HG03520 (cell line): ENCODE measurements at regions not wholly inside any gene's neighbourhood (a gene's known extent, or its start where the extent isn't known, plus 50 kb on each side); places are given as distances from the start of the nearest gene placed in this dataset.
A peak's percentile ranks its signal among the peaks of the same experiment; 100 is the strongest.

Experiments
- ATAC-seq: cut with Tn5 transposase; IDR thresholded peaks from one replicate; pipeline ENCODE4 v1.9.1; 2021; ENCODE audit warnings: mild to moderate bottlenecking, moderate library complexity; ENCODE audit not compliant: unreplicated experiment

GRCh38 chr2:191512874-191513273 is 165.1 kb upstream of the NABP1 start:
- ATAC-seq = no peak

- ATAC-seq = no peak
These were observed 163.3 kb upstream of the NABP1 start for GRCh38 chr2:191514613-191515012.

GRCh38 chr2:191515551-191515950 is 162.4 kb upstream of the NABP1 start:
- ATAC-seq = no peak

- no peak for ATAC-seq
These were observed 161.7 kb upstream of the NABP1 start for GRCh38 chr2:191516260-191516659.

DNA sequence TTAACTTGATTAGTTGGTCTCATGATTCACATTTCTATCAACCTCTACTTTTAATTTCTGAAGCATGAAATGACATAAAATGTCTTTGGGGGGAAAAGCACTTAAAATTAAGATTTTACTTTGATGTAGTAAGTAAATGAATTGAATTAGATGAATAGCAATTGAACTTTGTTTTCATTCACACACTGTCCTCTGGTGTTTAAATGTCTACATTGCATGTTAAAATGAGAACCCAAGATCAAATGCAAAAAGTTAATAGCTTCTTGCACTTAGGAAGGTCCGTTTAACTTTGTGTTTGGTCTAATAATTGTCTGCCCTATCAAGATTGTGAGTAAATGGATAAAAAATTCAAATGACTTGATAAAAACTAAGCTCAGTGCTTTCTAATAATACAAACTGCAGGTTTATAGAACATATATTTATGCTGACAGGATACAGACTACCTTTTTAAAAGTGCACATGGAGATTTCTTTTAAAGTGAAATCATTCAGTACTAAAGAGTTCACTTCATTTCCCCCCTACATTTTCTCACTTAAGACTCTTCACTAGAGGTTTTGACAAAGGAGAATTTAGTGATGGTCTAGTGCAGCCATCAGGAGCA is 156.2 kb upstream of the NABP1 start:
- no peak for ATAC-seq

GRCh38 chr2:191522478-191523120 is 155.3 kb upstream of the NABP1 start:
- no peak for ATAC-seq

- ATAC-seq = no peak
These were observed 151.8 kb upstream of the NABP1 start for GRCh38 chr2:191526091-191526490.

DNA sequence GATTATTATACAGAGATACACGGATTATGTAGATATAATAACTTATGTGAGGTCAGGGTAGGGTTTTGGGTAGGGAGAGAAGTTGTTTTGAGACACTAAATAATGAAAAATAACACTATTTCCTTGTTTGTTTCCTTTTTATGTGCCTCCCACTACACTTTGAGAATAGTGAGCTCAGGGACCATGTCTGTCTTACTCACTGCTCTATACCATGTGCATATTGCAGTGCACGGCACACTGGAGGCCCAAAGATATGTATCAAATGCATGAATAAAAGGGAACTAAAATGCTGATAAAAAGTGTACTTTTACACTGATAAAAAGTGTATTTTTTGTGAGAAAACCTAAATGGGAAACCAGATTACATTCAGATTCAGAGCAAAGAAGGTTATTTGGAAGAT is 151.4 kb upstream of the NABP1 start:
- no peak for ATAC-seq

DNA sequence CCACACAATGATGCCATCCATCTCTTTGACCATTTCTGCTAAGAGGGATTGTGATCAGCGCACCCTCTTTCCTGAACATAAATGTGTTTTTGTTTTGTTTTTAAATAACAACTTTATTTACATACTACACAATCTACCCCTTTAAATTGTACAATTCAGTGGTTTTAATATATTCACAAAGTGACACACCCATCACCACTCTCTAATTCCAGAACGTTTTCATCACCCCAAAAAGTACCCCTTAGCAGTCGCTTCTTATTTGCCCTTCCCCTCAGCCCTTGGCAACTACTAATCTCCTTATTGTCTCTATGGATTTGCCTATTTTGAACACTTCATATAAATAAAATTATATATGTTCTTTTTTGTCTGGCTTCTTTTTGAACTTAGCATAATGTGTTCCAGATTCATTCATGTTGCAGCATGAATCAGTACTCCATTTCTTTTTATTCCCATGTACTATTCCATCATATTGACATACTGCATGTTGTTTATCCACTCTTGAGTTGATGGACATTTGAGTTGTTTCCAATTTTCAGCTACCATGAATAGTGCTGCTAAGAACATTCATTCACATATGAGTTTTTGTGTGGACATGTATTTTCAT is 150.9 kb upstream of the NABP1 start:
- ATAC-seq = no peak

DNA sequence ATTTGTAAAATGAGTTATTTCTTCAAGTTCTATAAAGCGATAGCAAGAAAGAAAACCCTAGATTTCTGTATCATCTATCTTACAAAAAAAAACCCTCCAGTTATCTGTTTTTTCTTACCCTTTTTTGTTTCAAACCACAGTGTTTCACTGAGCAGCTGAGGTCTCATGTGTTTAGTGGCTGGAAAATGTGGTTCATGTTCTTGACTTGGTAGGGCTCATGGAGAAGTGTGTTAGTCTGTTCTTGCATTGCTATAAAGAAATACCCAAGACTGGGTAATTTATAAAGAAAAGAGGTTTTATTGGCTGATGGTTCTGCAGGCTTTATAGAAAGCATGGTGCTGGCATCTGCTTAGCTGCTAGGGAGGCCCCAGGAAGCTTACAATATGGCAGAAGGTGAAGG is 147.3 kb upstream of the NABP1 start:
- ATAC-seq = no peak

DNA sequence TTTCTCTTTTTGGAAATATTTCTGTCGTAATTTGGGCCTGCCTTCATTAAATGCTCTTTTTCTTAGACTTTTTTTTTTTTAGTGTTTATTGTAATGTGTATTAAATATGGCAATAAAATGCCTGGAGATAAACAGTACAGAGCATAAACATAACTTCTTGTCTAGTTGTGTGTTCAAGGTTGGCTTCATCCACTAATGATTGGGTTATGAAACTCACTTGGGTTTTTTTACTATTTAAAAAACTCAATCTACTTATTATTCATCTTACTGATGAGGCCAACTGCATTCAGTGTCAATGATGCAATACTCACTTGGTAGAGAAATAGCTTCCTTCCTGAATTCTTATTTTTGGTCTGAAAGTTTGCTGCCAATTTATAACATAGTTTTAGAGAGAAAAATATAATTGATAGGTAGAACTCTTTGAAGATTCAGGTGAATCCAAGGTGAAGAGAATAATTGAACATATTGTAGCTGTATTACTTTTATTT is 144.2 kb upstream of the NABP1 start:
- ATAC-seq = no peak

- ATAC-seq = no peak
These were observed 140.0 kb upstream of the NABP1 start for GRCh38 chr2:191537921-191538320.

- ATAC-seq = no peak
These were observed 139.5 kb upstream of the NABP1 start for GRCh38 chr2:191538334-191538903.

DNA sequence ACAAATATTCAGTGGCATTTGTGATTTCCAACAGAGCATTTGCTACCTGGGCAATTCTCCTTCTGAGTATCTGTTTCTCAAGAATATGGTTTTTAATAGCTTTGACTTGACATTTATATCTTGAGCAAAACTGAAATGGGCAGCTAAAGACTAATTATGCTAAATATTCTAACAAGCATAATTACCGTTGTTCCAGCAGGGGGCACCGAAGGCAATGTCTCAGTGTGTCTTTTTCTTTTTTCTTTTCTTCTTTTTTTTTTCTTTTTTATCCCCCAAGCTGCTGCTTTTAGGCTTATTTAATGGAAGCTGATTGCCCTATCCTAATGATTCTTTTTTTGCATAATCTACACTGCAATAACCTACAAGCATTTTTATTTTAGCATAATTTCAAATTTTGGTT is 138.9 kb upstream of the NABP1 start:
- no peak for ATAC-seq

DNA sequence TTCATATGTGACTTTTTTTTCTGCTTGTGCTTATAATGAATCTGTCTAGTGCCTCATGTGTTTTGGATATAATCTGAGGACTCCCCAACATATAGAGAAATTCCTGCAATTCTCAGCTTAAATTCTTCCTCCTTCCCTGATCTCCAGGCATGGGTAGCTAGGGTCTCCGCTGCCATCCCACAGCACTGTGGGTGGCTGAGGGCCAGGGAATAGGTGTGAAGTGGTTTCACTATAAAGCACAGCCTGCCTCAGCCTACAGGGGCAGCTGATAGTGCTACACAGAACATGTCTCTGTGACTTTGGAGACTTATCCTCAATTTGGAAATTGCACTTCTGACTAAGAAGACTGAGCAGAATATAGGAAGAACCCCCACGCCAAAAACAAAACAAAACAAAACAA is 137.3 kb upstream of the NABP1 start:
- ATAC-seq = no peak

- no peak for ATAC-seq
These were observed 134.2 kb upstream of the NABP1 start for GRCh38 chr2:191543708-191544107.

GRCh38 chr2:191544461-191545062 is 133.4 kb upstream of the NABP1 start:
- no peak for ATAC-seq

- no peak for ATAC-seq
These were observed 132.6 kb upstream of the NABP1 start for GRCh38 chr2:191545361-191545760.

GRCh38 chr2:191552066-191552465 is 125.9 kb upstream of the NABP1 start:
- ATAC-seq = no peak

DNA sequence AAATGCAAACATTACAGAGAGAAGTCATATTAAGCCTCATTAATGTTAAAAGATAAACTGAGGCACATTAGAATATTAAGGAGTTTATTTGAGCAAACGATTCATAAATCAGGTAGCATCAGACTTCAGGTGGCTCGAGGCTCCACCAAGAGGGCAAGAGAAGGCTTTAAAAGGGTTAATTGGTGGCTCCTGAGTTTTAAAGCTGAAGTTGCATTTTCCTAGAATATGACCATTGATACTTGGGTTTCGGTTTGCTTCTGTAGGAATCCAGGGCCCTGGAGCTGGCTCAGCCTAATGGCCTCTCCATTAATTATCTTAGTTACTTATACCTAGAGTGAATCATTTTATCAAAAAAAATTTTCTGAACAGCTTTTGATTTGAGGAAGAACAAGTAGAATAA is 123.7 kb upstream of the NABP1 start:
- ATAC-seq = no peak

GRCh38 chr2:191555092-191555742 is 122.7 kb upstream of the NABP1 start:
- peak; percentile 96 for ATAC-seq
